HuH-7 (cell line): ENCODE measurements at regions not wholly inside any gene's neighbourhood (a gene's known extent, or its start where the extent isn't known, plus 50 kb on each side); places are given as distances from the start of the nearest gene placed in this dataset.

Experiments
- DNase-seq: peaks from one replicate; pipeline ENCODE4 v3.0.0; 2011; ENCODE audit warnings: low spot score

DNA sequence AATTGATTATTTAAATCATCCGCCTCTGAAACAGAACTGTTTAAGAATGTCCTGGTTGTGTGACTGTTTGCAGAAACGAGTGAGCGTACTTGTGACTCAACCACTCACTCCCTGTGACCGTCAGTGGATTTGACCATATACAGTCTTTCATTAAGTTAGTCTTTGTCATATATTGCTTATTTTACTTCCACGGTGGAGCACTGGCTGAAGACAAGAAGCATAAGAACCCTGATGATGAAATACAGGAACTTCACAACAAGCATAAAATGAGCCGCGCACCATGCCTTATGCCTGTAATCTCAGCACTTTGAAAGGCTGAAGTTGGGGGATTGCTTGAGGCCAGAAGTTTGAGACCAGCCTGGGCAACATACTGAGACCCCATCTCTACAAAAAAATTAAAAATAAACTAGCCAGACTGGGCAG lies 194.0 kb downstream of the TOMM20 start:
- DNase-seq = no peak

DNA sequence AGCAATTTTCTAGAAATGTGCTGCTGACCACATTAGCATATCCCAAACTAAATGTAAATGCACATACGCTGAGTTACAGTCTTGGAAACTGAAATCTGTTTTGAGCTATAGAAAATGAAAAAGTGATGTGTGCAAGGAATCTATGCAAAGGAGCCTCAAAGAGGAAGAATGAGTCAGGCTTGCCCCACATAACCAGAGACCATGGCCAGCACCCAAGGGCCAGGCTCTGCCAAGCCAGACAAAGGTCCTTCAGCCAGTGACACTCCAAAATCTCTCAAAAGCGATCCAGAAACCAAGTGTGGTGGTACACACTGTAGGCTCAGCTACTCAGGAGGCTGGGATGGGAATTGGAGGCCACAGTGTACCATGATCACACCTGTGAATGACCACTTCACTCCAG lies 195.2 kb downstream of the TOMM20 start:
- no peak for DNase-seq

- DNase-seq = no peak
These were observed 195.9 kb downstream of the TOMM20 start for GRCh38 chr1:234932511-234933430.

- DNase-seq = no peak
These were observed 196.5 kb downstream of the TOMM20 start for GRCh38 chr1:234932106-234932505.

- no peak for DNase-seq
These were observed 197.1 kb downstream of the TOMM20 start for GRCh38 chr1:234931404-234931973.

GRCh38 chr1:234929369-234929768 lies 199.3 kb downstream of the TOMM20 start:
- DNase-seq = no peak

DNA sequence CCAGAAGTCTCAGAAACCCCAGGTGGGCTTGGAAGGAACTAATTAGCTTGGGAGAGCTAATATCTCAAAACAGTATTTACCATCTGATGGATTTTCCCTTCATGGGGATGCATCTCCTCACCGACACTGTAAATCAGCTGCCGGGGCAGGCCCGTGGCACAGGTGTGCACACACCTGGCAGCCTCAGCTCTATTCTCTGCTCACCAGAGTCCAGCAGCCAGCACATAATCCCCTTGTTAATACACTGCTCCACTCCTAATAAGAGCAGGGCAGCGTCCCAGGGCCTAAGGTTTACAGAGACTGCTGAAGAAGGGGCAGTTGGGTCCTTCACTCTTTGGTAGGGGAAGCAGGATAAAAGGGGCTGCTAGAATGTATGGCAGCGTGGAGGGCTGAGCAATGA lies 200.0 kb downstream of the TOMM20 start:
- DNase-seq = no peak

DNA sequence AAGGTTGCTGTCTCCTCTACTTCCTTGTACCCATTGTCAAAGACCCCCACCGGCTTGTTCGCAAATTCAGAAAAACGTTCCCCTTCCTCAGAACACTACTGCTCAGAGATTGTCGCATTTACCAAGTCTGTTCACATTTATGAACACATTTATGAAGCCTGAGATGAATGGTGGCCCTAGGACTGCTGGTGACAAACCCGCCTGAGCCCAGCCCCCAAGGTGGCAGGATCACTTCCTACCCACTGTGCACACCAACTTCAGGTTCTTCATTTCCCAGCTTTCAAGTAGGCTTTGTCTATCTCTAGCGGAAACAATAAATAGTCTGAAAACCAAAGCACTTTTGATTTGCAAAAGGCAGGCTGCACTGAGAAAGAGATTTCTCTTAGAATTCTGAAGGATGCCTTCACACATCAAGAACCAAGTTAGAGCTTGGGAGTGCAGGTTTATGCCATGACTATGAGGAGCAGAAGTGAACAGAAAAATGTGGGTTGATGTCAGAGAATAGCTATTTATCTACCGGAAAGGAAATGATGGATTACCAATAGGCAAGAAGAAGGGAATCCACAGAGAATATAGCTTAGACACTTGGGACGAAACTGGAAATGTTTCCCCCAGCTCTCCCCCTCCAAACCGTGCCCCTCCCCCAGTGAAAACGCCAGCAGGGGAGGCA lies 200.5 kb downstream of the TOMM20 start:
- no peak for DNase-seq

- DNase-seq = no peak
These were observed 201.2 kb downstream of the TOMM20 start for GRCh38 chr1:234927312-234927970.

DNA sequence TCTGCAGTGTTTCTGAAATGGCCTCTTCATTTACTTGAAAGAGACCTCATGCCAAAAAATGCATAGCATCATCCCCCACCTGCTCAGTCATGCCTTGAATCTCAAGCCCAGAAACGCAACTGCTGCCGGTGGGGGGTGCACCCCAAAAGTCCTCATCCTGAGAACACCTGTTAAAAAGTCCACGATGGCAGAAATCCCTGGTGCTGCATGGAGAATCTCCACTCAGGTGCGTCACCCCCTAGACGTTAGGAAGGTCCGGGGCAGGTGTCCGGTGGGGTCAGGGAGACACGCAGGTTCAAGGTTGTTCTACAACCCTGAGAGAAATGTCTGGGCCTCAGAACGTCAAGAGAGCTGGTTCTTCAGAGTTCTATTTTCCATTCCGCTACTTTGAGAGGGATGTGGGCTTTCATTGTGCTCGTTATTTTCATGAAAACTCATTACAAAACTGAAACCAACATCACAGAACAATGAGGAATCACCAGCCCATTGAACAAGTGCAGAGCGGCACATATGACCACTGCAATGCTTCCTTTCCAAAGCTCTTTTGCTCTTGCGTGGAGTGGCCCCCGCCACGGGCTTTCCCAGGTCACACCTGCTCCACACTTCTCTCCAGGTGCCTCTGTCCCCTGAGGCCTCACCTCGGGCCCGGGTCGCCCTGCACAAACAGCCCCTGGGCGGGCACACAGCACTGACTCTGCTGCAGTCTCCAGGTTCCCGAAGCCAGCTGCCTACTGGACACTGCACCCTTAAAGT lies 201.9 kb downstream of the TOMM20 start:
- DNase-seq = no peak

GRCh38 chr1:234926264-234926558 lies 202.4 kb downstream of the TOMM20 start:
- DNase-seq = no peak

- no peak for DNase-seq
These were observed 203.0 kb downstream of the TOMM20 start for GRCh38 chr1:234925440-234926263.

GRCh38 chr1:234924450-234925355 lies 203.9 kb downstream of the TOMM20 start:
- DNase-seq = no peak

DNA sequence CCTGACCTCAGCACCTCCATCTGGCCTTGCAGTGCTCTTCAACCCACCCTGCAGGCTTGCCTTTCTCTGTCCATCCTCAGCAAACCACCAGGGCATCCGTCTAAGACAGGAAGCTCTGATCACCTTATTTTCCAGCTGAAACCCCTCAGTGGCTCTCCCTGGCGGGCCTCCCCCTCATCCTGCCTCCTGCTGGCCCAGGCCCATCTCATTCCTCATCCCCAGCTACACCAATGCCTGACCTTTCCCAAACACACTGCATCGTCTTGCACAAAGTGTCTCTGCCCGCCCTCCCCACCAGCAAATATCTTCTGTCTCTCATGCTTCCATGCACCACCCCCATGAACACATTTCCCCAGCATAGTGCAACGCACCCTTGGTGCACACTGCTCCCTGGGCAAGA lies 205.0 kb downstream of the TOMM20 start:
- no peak for DNase-seq

- DNase-seq = no peak
These were observed 205.7 kb downstream of the TOMM20 start for GRCh38 chr1:234922987-234923386.

GRCh38 chr1:234921266-234922062 lies 207.2 kb downstream of the TOMM20 start:
- no peak for DNase-seq

DNA sequence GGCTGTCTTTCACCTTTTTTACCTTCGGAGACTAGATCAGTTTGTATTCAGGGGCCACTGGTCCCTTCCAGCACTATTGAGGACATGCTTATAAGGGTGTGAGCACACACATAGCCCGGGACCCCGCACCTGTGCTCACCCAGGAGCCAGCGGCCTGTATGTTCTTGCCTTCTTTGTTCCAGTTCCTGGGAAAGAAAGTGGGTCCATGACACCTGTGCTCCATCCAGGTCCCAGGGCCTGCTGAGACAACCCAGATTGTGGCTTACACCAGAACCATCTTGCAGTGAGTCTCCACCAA lies 207.8 kb downstream of the TOMM20 start:
- no peak for DNase-seq

GRCh38 chr1:234920136-234920842 lies 208.3 kb downstream of the TOMM20 start:
- DNase-seq = no peak
